Retinal pigment epithelial cell (primary cell): ENCODE measurements at regions not wholly inside any gene's neighbourhood (a gene's known extent, or its start where the extent isn't known, plus 50 kb on each side); places are given as distances from the start of the nearest gene placed in this dataset.
"Not testable (repeated sequence)": the region's sequence is repeated elsewhere in the genome, so short reads cannot be mapped to it uniquely, and the experiment has no call there.

Experiments
- DNase-seq: peaks from one replicate; pipeline ENCODE4 v3.0.0-alpha.2; 2010; ENCODE audit warnings: low read depth
- H3K4me3 ChIP-seq: 2 replicates; pipeline ENCODE4 v1.5.1; 2011; ENCODE audit warnings: mild to moderate bottlenecking, low read length, control low read depth, moderate library complexity
- CTCF ChIP-seq: conservative IDR thresholded peaks from 2 replicates; pipeline ENCODE4 v1.5.1; 2011; ENCODE audit warnings: low read depth, low read length, control low read depth, inconsistent platforms

DNA sequence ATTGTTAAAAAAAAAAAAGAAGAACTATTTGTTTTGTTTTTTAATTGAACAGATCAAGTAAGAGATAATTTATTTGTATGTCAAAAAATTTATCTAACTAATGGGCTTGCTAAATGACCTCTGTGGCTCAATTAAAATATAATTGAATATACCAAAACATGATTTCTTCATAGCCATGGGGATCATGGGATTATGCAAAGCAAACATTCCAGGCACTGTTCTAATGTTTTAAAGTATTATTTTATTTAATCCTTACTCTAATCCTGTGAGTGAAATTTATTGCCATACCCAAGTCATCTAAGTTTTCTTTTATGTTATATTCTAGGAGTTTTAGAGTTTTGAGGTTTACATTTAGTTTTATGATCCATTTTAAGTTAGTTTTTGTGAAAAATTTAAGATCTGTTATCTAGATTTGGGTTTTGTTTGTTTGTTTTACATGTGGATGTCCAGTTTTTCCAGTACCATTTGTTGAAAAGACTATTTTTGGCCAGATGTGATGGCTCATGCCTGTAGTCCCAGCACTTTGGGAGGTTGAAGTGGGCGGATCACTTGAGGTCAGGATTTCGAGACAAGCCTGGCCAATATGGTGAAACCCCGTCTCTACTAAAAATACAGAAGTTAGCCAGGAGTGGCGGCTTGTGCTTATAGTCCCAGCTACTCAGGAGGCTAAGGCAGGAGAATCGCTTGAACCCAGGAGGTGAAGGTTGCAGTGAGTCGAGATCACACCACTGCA, 52.3 kb upstream of the CNOT10 start:
- no peak for TF ChIP-seq CTCF
- H3K4me3 ChIP-seq, result no peak overlapping the region
- DNase-seq, result peak; percentile 34

DNA sequence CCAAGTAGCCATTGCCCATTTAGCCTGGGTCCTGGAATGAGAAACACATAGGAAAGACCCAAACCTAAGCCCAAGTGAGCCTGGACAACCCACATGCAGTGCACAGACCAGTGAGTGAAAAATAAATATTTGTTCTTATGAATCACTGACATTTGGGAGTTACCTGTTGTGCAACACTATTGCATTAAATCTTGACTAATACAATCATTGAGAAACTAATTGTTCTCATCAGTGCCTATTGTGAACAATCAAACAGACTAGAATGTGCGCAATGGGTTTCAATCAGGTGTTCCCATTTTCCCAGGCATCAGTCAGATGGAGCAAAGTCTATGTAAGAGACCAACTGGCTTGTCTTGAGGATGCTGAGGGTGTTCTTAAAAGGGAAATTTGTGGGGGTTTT, 54.7 kb upstream of the CNOT10 start:
- no peak overlapping the region for H3K4me3 ChIP-seq
- no peak for TF ChIP-seq CTCF
- no peak for DNase-seq

GRCh38 chr3:32626631-32627030, 56.0 kb upstream of the DYNC1LI1 start:
- DNase-seq, result no peak
- no peak for TF ChIP-seq CTCF
- H3K4me3 ChIP-seq, result no peak overlapping the region

DNA sequence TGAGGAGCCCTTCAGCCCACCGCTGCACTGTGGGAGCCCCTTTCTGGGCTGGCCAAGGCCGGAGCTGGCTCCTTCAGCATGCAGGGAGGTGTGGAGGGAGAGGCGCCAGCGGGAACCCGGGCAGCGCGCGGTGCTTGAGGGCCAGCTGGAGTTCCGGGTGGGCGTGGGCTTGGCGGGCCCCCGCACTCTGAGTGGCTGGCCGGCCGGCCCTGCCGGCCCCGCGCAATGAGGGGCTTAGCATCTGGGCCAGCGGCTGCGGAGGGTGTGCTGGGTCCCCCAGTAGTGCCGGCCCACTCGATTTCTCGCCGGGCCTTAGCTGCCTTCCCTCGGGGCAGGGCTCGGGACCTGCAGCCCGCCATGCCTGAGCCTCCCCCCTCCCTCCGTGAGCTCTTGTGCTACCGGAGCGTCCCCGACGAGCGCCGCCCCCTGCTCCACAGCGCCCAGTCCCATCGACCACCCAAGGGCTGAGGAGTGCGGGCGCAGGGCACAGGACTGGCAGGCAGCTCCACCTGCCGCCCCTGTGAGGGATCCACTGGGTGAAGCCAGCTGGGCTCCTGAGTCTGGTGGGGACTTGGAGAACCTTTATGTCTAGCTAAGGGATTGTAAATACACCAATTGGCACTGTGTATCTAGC, 55.0 kb upstream of the DYNC1LI1 start:
- not testable (repeated sequence) for H3K4me3 ChIP-seq, DNase-seq

GRCh38 chr3:32623532-32623931, 52.9 kb upstream of the DYNC1LI1 start:
- no peak for TF ChIP-seq CTCF
- no peak for DNase-seq
- no peak overlapping the region for H3K4me3 ChIP-seq

GRCh38 chr3:32621466-32621865, 50.8 kb upstream of the DYNC1LI1 start:
- no peak for TF ChIP-seq CTCF
- no peak for DNase-seq

GRCh38 chr3:32620611-32621310, 50.1 kb upstream of the DYNC1LI1 start:
- no peak for DNase-seq
- no peak overlapping the region for H3K4me3 ChIP-seq

More at GRCh38 chr3:32621466-32621865, 50.8 kb upstream of the DYNC1LI1 start:
- no peak overlapping the region for H3K4me3 ChIP-seq

More at GRCh38 chr3:32620611-32621310, 50.1 kb upstream of the DYNC1LI1 start:
- TF ChIP-seq CTCF, result no peak
